SK-N-SH (cell line): ENCODE measurements at regions not wholly inside any gene's neighbourhood (a gene's known extent, or its start where the extent isn't known, plus 50 kb on each side); places are given as distances from the start of the nearest gene placed in this dataset.

ENCODE experiments used
- CHD2 ChIP-seq: fragments of 150-350 bp; IDR thresholded peaks from 2 replicates; pipeline ENCODE4 v1.6.1; 2018; ENCODE audit warnings: low read length; ENCODE audit not compliant: partially characterized antibody
- GABPA ChIP-seq: IDR thresholded peaks from 2 replicates; pipeline ENCODE4 v1.4.0; 2012; ENCODE audit warnings: low read depth, mild to moderate bottlenecking
- MXI1 ChIP-seq: IDR thresholded peaks from 2 replicates; pipeline ENCODE4 v1.6.1; 2012; ENCODE audit warnings: mild to moderate bottlenecking, low read depth, low read length, improper control_type of control experiment
- POLR2AphosphoS5 ChIP-seq: IDR thresholded peaks from 2 replicates; pipeline ENCODE4 v1.6.1; 2012; ENCODE audit warnings: low read depth, low read length
- RAD21 ChIP-seq: IDR thresholded peaks from 2 replicates; pipeline ENCODE4 v1.6.1; 2012; ENCODE audit warnings: mild to moderate bottlenecking, low read length
- RCOR1 ChIP-seq: fragments of 150-350 bp; IDR thresholded peaks from 2 replicates; pipeline ENCODE4 v1.6.1; 2017; ENCODE audit warnings: antibody characterized with exemption, low read length
- RXRA ChIP-seq: IDR thresholded peaks from 2 replicates; pipeline ENCODE4 v1.4.0; 2012; ENCODE audit warnings: low read depth, mild to moderate bottlenecking, borderline replicate concordance
- YY1 ChIP-seq: IDR thresholded peaks from 2 replicates; pipeline ENCODE4 v1.4.0; 2012; ENCODE audit warnings: low read depth, mild to moderate bottlenecking
- TF ChIP-seq, protein P1 (sequence below): fragments of 200-600 bp; sonication (generic); IDR thresholded peaks from 2 replicates; pipeline ENCODE4 v1.6.1; 2017; ENCODE audit warnings: antibody characterized with exemption, mild to moderate bottlenecking, moderate library complexity
- TF ChIP-seq, protein P2 (sequence below): IDR thresholded peaks from 2 replicates; pipeline ENCODE4 v1.4.0; 2012; ENCODE audit warnings: low read depth
- TF ChIP-seq, protein P3 (sequence below): IDR thresholded peaks from 2 replicates; pipeline ENCODE4 v1.6.1; 2012; ENCODE audit warnings: mild to moderate bottlenecking, low read depth, low read length, moderate library complexity
- TF ChIP-seq, protein P4 (sequence below): IDR thresholded peaks from 2 replicates; pipeline ENCODE4 v1.4.0; 2012; ENCODE audit warnings: low read depth, borderline replicate concordance
- TF ChIP-seq, protein P5 (sequence below): IDR thresholded peaks from 2 replicates; pipeline ENCODE4; 2012

DNA sequence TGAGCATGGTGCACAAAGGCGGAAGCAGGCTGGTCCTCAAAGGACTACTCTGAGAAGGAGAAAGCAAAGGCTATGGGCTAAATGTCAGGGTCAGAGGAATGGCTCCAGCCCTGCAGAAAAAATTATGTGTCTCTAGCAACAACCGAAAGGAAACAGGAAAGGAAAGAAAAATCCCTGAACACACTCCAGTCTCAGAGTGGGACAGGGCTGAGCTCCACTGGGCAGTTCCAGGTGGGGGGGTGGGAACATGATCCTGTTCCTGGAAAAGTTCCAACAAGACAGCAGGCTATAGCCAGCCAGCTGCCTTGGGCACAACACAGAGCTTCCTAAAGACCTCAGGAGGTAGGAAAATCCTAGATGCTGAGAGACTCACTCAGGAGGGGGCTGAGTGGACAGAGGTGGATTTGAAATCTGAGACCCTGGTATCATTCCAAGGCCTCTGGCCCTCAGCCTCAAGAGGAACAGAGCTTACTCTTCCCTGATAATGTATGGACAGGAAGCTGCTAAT lies 1088.2 kb downstream of the TBC1D22A start:
- TF ChIP-seq, protein P1, sequence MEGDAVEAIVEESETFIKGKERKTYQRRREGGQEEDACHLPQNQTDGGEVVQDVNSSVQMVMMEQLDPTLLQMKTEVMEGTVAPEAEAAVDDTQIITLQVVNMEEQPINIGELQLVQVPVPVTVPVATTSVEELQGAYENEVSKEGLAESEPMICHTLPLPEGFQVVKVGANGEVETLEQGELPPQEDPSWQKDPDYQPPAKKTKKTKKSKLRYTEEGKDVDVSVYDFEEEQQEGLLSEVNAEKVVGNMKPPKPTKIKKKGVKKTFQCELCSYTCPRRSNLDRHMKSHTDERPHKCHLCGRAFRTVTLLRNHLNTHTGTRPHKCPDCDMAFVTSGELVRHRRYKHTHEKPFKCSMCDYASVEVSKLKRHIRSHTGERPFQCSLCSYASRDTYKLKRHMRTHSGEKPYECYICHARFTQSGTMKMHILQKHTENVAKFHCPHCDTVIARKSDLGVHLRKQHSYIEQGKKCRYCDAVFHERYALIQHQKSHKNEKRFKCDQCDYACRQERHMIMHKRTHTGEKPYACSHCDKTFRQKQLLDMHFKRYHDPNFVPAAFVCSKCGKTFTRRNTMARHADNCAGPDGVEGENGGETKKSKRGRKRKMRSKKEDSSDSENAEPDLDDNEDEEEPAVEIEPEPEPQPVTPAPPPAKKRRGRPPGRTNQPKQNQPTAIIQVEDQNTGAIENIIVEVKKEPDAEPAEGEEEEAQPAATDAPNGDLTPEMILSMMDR, result no peak
- TF ChIP-seq CHD2 (no peak), POLR2AphosphoS5 (no peak), RCOR1 (no peak), GABPA (no peak), RXRA (no peak), MXI1 (no peak), RAD21 (no peak), YY1 (no peak)
- TF ChIP-seq, protein P2, sequence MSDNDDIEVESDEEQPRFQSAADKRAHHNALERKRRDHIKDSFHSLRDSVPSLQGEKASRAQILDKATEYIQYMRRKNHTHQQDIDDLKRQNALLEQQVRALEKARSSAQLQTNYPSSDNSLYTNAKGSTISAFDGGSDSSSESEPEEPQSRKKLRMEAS, result no peak
- TF ChIP-seq, protein P3, sequence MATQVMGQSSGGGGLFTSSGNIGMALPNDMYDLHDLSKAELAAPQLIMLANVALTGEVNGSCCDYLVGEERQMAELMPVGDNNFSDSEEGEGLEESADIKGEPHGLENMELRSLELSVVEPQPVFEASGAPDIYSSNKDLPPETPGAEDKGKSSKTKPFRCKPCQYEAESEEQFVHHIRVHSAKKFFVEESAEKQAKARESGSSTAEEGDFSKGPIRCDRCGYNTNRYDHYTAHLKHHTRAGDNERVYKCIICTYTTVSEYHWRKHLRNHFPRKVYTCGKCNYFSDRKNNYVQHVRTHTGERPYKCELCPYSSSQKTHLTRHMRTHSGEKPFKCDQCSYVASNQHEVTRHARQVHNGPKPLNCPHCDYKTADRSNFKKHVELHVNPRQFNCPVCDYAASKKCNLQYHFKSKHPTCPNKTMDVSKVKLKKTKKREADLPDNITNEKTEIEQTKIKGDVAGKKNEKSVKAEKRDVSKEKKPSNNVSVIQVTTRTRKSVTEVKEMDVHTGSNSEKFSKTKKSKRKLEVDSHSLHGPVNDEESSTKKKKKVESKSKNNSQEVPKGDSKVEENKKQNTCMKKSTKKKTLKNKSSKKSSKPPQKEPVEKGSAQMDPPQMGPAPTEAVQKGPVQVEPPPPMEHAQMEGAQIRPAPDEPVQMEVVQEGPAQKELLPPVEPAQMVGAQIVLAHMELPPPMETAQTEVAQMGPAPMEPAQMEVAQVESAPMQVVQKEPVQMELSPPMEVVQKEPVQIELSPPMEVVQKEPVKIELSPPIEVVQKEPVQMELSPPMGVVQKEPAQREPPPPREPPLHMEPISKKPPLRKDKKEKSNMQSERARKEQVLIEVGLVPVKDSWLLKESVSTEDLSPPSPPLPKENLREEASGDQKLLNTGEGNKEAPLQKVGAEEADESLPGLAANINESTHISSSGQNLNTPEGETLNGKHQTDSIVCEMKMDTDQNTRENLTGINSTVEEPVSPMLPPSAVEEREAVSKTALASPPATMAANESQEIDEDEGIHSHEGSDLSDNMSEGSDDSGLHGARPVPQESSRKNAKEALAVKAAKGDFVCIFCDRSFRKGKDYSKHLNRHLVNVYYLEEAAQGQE, result no peak
- TF ChIP-seq, protein P4, sequence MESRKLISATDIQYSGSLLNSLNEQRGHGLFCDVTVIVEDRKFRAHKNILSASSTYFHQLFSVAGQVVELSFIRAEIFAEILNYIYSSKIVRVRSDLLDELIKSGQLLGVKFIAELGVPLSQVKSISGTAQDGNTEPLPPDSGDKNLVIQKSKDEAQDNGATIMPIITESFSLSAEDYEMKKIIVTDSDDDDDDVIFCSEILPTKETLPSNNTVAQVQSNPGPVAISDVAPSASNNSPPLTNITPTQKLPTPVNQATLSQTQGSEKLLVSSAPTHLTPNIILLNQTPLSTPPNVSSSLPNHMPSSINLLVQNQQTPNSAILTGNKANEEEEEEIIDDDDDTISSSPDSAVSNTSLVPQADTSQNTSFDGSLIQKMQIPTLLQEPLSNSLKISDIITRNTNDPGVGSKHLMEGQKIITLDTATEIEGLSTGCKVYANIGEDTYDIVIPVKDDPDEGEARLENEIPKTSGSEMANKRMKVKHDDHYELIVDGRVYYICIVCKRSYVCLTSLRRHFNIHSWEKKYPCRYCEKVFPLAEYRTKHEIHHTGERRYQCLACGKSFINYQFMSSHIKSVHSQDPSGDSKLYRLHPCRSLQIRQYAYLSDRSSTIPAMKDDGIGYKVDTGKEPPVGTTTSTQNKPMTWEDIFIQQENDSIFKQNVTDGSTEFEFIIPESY, result no peak
- TF ChIP-seq, protein P5, sequence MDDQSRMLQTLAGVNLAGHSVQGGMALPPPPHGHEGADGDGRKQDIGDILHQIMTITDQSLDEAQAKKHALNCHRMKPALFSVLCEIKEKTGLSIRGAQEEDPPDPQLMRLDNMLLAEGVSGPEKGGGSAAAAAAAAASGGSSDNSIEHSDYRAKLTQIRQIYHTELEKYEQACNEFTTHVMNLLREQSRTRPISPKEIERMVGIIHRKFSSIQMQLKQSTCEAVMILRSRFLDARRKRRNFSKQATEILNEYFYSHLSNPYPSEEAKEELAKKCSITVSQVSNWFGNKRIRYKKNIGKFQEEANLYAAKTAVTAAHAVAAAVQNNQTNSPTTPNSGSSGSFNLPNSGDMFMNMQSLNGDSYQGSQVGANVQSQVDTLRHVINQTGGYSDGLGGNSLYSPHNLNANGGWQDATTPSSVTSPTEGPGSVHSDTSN, result no peak
